ENCODE measurements at regions not wholly inside any gene's neighbourhood (a gene's known extent, or its start where the extent isn't known, plus 50 kb on each side); places are given as distances from the start of the nearest gene placed in this dataset.

GRCh38 chr7:51459809-51460208 is 143.2 kb upstream of the COBL start:
- TF ChIP-seq POLR2A (IDR thresholded peaks at IDR 0.05) (no peak), CTCF (IDR thresholded peaks at IDR 0.05) (no peak)

Measured in right lobe of liver (tissue), 4 donors.